GM21390 (cell line): ENCODE measurements at regions not wholly inside any gene's neighbourhood (a gene's known extent, or its start where the extent isn't known, plus 50 kb on each side); places are given as distances from the start of the nearest gene placed in this dataset.
A peak's percentile ranks its signal among the peaks of the same experiment; 100 is the strongest.

ENCODE experiments used
- ATAC-seq: cut with Tn5 transposase; IDR thresholded peaks from one replicate; pipeline ENCODE4 v1.9.1; 2021; ENCODE audit not compliant: unreplicated experiment

- ATAC-seq: peak; percentile 63
Measured at GRCh38 chrX:45758738-45759397, 558.2 kb upstream of the DIPK2B start.

- ATAC-seq: peak; percentile 34
Measured at GRCh38 chrX:45758319-45758718, 557.6 kb upstream of the DIPK2B start.

GRCh38 chrX:45757272-45757671 is 556.6 kb upstream of the DIPK2B start:
- no peak for ATAC-seq

- no peak for ATAC-seq
Measured at GRCh38 chrX:45756557-45756956, 555.9 kb upstream of the DIPK2B start.

GRCh38 chrX:45755703-45756102 is 555.0 kb upstream of the DIPK2B start:
- no peak for ATAC-seq

- ATAC-seq: no peak
Measured at GRCh38 chrX:45751156-45751555, 550.5 kb upstream of the DIPK2B start.

- no peak for ATAC-seq
Measured at GRCh38 chrX:45750639-45751038, 550.0 kb upstream of the DIPK2B start.

- no peak for ATAC-seq
Measured at GRCh38 chrX:45749375-45749774, 548.7 kb upstream of the DIPK2B start.

GRCh38 chrX:45748369-45748774 is 547.7 kb upstream of the DIPK2B start:
- no peak for ATAC-seq

- no peak for ATAC-seq
Measured at GRCh38 chrX:45747905-45748304, 547.2 kb upstream of the DIPK2B start.

- ATAC-seq: no peak
Measured at GRCh38 chrX:45745479-45745878, 544.8 kb upstream of the DIPK2B start.

- no peak for ATAC-seq
Measured at GRCh38 chrX:45743906-45744625, 543.4 kb upstream of the DIPK2B start.

- no peak for ATAC-seq
Measured at GRCh38 chrX:45743081-45743533, 542.4 kb upstream of the DIPK2B start.

GRCh38 chrX:45740291-45740690 is 539.6 kb upstream of the DIPK2B start:
- ATAC-seq: no peak

- ATAC-seq: no peak
Measured at GRCh38 chrX:45735571-45735970, 534.9 kb upstream of the DIPK2B start.

- ATAC-seq: no peak
Measured at GRCh38 chrX:45731448-45731847, 530.8 kb upstream of the DIPK2B start.

GRCh38 chrX:45727761-45728160 is 527.1 kb upstream of the DIPK2B start:
- ATAC-seq: no peak

GRCh38 chrX:45722471-45722870 is 521.8 kb upstream of the DIPK2B start:
- ATAC-seq: no peak

GRCh38 chrX:45719751-45720501 is 519.2 kb upstream of the DIPK2B start:
- ATAC-seq: no peak

- no peak for ATAC-seq
Measured at GRCh38 chrX:45718676-45719075, 518.0 kb upstream of the DIPK2B start.

- no peak for ATAC-seq
Measured at GRCh38 chrX:45716750-45717149, 516.1 kb upstream of the DIPK2B start.

GRCh38 chrX:45715748-45716147 is 515.1 kb upstream of the DIPK2B start:
- no peak for ATAC-seq
